GM19238 (cell line): ENCODE measurements at regions not wholly inside any gene's neighbourhood (a gene's known extent, or its start where the extent isn't known, plus 50 kb on each side); places are given as distances from the start of the nearest gene placed in this dataset.

Source experiments
- DNase-seq: peaks from one replicate; pipeline ENCODE4 v3.0.0; 2011; ENCODE audit warnings: low spot score; ENCODE audit not compliant: insufficient read length

DNA sequence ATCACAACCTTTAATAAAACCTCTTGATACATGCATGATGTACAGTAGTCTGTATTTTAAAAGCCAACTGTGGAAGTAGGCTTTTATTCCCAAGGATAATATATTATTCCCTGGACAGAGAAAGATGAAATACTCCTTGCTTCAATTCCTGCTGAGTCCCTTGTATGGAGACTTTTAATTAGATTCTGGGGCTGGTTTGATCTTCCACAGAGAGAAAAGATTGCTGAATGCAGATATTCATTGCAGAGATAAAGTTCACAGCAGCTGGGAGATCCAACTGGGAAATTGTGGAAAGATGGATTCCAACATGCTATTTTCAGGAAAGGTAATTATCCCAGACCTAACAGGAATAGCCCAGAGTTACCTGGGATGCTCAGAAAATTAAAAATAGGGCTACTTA is 607.0 kb upstream of the HS6ST1 start:
- DNase-seq: no peak

DNA sequence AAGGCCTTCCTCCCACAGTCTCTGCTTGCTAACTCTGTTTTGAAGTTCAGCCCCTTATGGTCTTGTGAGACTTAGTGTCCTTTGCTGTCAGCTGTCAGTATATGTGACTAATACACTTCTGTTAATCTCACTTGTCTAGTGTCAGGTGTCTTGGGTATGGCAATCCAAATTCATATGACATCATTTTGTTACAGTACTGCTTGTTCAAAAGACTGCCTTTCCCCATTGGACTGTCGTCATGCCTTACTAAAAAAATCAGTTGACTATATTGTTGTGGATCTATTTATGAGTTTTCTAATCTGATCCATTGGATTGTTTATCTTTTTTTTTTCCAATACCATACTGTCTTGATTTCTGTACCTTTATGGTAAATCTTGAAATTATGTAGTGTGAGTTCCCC is 611.4 kb upstream of the HS6ST1 start:
- DNase-seq: no peak

GRCh38 chr2:128940378-128940777 is 621.7 kb upstream of the HS6ST1 start:
- DNase-seq: no peak

DNA sequence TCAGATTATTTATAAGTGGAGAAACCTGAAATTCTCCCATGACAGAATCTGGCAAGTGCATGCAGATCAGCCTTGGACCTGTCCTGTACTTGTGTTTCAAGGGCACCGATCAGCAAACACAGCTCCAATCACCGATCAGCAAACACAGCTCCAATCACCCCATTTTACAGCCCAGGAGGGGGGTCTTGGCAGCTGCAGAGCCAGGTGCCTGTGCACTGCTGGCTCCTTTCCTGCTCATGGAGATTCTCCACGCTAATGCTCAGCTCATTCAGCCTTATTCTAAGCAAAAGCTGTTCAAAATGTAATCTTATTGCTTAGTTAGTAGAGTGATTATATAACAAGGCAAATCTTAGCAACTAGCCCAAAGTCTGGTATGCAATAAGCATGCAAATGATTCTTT is 623.1 kb upstream of the HS6ST1 start:
- DNase-seq: no peak

GRCh38 chr2:128949360-128949759 is 630.7 kb upstream of the HS6ST1 start:
- DNase-seq: no peak

DNA sequence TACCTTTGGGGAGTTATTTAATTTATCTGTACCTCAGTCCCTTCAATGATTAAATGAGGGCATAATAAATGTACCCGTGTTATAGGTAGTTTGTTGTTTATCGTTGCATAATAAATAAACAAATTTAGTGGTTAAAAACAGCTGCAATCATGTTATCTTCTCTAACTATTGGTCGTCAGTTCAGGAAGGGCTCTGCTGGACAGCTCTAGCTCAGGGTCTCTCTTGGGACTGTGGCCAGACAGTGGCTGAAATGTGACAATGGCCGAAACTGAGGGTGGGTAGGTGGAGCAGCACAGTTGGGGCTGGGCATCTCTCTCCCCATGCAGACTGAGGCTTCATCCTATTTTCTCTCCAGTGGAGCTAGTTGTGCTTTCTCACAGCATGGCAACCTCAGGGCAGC is 632.1 kb upstream of the HS6ST1 start:
- DNase-seq: no peak

GRCh38 chr2:128958241-128958640 is 639.6 kb upstream of the HS6ST1 start:
- no peak for DNase-seq

DNA sequence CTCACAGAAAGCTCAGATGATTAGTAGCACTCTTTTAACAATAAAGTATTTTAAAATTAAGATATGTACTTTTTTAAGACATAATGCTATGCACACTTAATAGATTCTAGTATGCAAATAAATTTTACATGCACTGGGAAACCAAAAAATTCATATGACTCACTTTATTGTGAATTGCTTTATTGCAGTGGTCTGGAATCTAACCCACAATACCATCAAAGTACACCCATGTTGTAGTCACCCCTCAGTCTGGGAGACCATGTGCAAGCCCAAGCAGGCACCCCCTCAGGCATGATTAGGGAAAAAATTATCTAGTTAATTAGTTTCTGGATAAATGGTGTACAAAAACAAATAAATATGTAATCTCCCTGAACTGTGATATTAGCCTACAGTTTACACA is 649.0 kb upstream of the HS6ST1 start:
- DNase-seq: no peak

- DNase-seq: no peak
Measured at GRCh38 chr2:128969374-128969773, 650.7 kb upstream of the HS6ST1 start.

DNA sequence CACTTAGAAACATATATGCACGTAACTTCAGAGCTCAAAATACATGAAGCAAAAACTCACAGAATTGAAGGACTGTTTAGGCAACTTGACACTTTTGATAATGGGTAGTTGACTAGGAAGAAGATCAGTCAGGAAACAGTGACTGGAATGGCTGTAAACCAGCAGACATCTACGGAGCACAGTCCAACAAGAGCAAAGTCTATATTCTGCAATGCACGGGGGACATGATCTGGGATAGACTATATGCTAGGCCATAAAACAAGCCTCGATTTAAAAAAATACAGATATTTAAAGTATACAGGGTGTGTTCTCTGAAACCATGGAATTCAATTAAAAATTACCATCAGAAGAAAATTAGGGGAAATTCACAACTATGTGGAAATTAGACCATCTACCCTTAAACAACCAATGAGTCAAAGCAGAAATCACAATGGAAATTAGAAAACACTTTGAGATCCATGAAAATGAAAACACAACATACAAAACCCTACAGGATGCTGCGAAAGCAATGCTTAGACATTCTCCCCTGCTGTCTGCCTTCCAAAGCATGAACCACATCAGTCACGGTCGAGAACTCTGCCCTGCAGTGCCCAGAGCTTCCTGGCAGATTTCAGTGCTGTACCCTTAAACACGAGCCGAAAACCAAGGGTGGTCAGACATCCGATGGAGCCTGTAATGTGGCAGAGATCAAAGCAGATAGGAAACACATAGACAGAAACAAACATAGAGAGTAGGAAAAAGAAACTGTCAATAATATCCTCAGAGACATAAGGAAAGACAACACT is 651.9 kb upstream of the HS6ST1 start:
- no peak for DNase-seq

DNA sequence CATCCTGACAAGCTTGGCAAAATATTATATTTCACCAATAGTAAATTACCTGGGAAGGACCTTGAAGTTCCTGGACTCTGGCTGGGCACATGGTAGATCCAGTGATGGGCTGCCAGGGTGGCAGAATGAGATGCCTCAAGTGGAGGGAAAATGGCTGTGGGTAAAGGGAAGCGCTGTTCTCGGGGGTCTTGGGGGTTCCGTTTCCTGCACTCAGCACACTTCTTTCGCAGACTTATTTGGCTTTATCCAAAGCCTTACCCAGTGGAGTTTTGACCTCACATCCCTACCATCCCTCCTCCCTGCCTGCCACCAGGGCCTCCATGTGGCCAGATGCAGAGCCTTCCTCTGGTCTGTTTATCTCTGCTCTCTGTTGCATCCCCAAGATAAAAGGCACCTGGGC is 654.9 kb upstream of the HS6ST1 start:
- no peak for DNase-seq

GRCh38 chr2:128978212-128978611 is 659.5 kb upstream of the HS6ST1 start:
- DNase-seq: no peak

- DNase-seq: no peak
Measured at GRCh38 chr2:128979182-128979581, 660.5 kb upstream of the HS6ST1 start.

DNA sequence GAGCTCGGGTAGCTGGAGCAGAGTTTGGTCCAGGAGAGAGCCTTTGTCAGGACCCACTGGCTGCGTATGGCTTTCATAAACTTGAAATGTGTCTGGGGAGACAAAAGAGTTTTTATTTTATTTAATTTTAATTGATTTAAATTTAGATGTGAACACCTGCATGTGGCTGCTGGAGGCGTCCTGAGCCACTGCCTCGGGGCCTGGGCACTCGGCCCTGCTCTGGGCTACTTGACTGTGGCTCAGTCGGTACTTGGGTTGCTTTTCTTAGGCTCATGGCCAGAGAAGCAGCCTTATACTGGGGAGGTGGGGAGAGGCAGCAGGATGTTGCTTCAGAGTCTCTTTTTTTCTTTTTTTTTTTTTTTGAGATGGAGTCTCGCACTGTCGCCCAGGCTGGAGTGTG is 661.8 kb upstream of the HS6ST1 start:
- no peak for DNase-seq

DNA sequence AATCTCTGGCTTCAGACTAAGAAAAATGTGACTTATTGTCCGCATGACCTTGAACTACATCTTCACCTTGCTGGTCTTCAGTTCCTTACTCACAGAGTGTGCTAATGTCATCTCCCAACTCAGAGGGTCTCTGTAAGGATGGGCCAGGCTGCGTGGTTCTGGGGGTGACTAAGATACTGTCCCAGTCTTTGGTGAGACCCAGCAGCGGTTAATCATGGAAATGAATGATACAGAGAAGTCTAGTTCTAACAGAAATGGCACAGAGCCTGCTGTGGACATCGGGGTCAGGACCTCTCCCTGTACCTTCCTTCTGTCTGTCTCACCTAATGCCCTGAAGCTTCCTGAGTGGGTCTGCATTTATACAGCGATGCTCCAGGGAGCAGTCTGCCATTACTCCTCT is 662.7 kb upstream of the HS6ST1 start:
- no peak for DNase-seq

- no peak for DNase-seq
Measured at GRCh38 chr2:128982001-128982400, 663.3 kb upstream of the HS6ST1 start.

DNA sequence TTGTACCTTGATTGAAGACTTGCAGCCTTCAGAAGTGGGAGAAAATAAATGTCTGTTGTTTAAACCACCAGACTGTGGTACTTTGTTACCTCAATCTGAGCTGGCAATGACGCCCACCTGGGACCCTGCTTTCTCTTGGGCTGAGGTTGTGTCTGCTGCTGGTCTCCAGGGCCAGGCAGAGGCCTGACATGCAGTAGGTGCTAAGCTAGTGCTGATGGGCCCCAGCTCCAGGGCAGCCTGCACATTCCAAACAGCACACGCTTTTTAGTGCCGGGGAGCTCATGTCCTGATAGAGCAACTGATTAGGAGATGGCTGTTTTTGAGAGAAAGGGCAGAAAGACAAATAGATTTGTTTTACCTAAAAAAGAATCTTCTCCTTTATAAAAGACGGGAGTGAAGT is 664.0 kb upstream of the HS6ST1 start:
- DNase-seq: no peak

DNA sequence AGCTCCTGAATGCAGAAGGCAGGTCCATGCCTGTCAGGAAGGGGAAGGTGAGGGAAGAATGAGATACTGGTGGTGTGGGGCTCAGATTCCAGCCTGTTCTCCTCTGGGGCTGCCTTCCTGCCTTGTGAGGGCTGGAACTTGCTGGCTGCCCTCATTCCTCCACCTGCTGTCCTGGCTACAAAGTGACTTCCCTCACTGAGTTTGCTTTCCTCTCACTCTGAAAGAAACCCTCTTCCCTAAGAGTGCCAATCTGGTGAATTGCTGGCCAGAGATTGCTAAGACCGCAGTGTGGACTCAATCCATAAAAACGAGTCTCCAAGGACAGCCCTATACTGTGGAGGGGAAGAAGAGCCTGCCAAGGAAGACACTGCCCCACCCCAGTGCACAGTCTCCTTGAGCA is 664.4 kb upstream of the HS6ST1 start:
- no peak for DNase-seq

DNA sequence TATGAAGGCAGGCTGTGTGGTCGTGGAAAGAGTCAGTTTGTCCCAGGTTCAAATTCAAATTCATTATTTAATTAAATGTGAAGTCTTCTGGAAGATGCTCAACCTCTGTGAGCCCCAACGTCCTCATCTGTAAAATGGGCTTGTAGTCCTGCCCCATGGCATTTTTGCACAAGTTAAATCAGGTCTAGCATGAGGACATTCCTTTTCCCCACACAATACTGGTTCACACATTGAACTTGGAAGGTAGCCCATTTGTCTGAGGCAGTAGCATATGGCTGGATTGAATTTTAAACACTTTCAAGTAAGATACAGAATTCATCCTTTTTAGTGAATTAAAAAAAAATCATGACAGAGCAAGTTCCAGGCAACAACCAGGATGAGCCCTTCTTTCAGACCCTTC is 665.4 kb upstream of the HS6ST1 start:
- no peak for DNase-seq

DNA sequence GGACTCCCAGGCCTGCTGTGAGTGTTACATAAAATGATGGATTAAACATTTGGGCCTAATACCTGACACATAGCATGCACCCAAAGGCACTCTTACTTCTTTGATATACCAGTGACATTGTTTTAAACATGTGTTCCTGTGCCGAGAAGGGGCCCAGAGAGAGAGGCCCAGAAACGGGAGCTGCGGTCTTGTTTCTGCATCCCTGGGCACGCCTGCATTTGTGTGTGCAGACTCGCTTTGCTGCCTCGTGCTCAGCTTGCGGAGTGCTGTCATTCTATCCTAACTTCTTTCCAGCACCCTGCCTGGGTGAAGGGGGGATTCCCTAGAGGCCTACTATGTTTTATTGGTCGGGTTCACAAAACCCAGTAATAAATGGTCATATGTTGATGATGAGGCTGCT is 666.2 kb upstream of the HS6ST1 start:
- no peak for DNase-seq

GRCh38 chr2:128986026-128986715 is 667.5 kb upstream of the HS6ST1 start:
- DNase-seq: no peak

DNA sequence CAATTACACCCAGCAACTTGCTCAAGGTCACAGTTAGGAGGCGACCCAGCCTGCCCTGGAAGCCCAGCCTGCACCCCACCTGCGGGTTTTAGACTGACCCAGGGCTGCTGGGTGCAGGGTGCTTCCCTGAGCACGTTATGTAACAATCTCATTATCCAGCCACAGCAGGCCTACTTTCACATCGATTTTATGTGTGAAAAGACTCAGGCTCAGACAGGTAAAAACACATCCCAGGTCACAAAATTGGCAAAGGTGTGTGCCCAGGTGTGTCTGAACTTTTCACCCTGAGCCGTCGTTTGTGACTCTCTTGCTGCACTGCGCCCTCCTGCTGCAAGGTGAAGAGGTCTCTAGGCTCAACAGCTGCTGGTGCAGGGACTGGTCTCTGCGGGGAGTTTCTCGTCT is 668.2 kb upstream of the HS6ST1 start:
- DNase-seq: no peak

- no peak for DNase-seq
Measured at GRCh38 chr2:128988326-128988725, 669.7 kb upstream of the HS6ST1 start.
